Gastroesophageal sphincter (tissue), 3 donors: ENCODE measurements at regions not wholly inside any gene's neighbourhood (a gene's known extent, or its start where the extent isn't known, plus 50 kb on each side); places are given as distances from the start of the nearest gene placed in this dataset.

ENCODE experiments used
- POLR2A ChIP-seq, 2 donors: fragments of 450-650 bp; IDR thresholded peaks; one replicate each; pipeline ENCODE4 v1.6.1; 2017; ENCODE audit warnings: antibody characterized with exemption in 2 of 2, mild to moderate bottlenecking in 2 of 2, moderate library complexity in 1 of 2
- TF ChIP-seq, protein P1 (sequence below), 4 experiments: fragments of 200-600 bp in 2 of 4; fragments of 450-650 bp in 2 of 4; sonication (generic) in 1 of 4; IDR thresholded peaks; one replicate each; pipeline ENCODE4 v1.5.1; 2017 to 2019; ENCODE audit warnings: antibody characterized with exemption in 4 of 4, mild to moderate bottlenecking in 2 of 4, moderate library complexity in 2 of 4

DNA sequence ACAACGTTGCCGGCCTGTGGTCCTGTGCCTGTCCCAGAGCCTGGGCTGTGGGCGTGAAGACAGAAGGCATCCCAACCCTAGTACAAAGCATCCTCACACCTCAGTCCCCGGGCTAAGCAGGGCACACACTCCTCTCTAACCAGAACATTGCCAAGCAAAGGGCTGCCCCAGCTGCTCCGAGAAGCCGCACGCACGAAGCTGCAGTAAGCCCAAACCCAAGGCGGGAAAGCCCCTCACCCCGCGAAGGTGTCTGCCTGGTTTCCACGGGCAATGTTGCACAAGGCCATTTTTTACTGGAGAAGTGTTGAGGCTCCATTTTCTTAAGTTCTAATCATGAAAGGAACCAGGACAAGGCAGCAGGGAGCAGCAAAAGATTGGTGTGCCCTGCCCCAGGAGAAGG, 519.0 kb downstream of the NPHP4 start:
- TF ChIP-seq POLR2A (IDR thresholded peaks at IDR 0.05) = no peak
- TF ChIP-seq, protein P1, sequence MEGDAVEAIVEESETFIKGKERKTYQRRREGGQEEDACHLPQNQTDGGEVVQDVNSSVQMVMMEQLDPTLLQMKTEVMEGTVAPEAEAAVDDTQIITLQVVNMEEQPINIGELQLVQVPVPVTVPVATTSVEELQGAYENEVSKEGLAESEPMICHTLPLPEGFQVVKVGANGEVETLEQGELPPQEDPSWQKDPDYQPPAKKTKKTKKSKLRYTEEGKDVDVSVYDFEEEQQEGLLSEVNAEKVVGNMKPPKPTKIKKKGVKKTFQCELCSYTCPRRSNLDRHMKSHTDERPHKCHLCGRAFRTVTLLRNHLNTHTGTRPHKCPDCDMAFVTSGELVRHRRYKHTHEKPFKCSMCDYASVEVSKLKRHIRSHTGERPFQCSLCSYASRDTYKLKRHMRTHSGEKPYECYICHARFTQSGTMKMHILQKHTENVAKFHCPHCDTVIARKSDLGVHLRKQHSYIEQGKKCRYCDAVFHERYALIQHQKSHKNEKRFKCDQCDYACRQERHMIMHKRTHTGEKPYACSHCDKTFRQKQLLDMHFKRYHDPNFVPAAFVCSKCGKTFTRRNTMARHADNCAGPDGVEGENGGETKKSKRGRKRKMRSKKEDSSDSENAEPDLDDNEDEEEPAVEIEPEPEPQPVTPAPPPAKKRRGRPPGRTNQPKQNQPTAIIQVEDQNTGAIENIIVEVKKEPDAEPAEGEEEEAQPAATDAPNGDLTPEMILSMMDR (IDR thresholded peaks at IDR 0.05) = no peak
